ENCODE measurements at regions not wholly inside any gene's neighbourhood (a gene's known extent, or its start where the extent isn't known, plus 50 kb on each side); places are given as distances from the start of the nearest gene placed in this dataset.

- Mint-ChIP-seq H3K9me3 (no peaks in the 10 kb centered on the region), H3K4me1 (no peaks in the 10 kb centered on the region), H3K27me3 (no peaks in the 10 kb centered on the region), H3K36me3 (no peaks in the 10 kb centered on the region), H3K4me3 (no peak overlapping the region), H3K27ac (no peak overlapping the region)
These were observed 450.0 kb downstream of the PMP22 start for GRCh38 chr17:14815079-14815478.

GRCh38 chr17:14813649-14814370 is 451.3 kb downstream of the PMP22 start:
- Mint-ChIP-seq H3K27me3 (no peaks in the 10 kb centered on the region), H3K9me3 (no peaks in the 10 kb centered on the region), H3K4me1 (no peaks in the 10 kb centered on the region), H3K36me3 (no peaks in the 10 kb centered on the region), H3K4me3 (no peak overlapping the region), H3K27ac (no peak overlapping the region)

- H3K36me3 Mint-ChIP-seq, result no peaks in the 10 kb centered on the region
- H3K27ac Mint-ChIP-seq, result no peak overlapping the region
- H3K4me3 Mint-ChIP-seq, result no peak overlapping the region
- peaks cover 5% of the 10 kb centered on the region for H3K27me3 Mint-ChIP-seq
- no peaks in the 10 kb centered on the region for H3K4me1 Mint-ChIP-seq
- H3K9me3 Mint-ChIP-seq, result no peaks in the 10 kb centered on the region
These were observed 456.7 kb downstream of the PMP22 start for GRCh38 chr17:14808425-14808824.

- H3K27me3 Mint-ChIP-seq, result peaks cover 5% of the 10 kb centered on the region
These were observed 459.8 kb downstream of the PMP22 start for GRCh38 chr17:14805348-14805747.

GRCh38 chr17:14803826-14804225 is 461.3 kb downstream of the PMP22 start:
- Mint-ChIP-seq H3K27ac (no peak overlapping the region), H3K36me3 (no peaks in the 10 kb centered on the region), H3K4me3 (no peak overlapping the region), H3K9me3 (no peaks in the 10 kb centered on the region), H3K4me1 (no peaks in the 10 kb centered on the region), H3K27me3 (peaks cover 7% of the 10 kb centered on the region)

More at GRCh38 chr17:14805348-14805747, 459.8 kb downstream of the PMP22 start:
- Mint-ChIP-seq H3K27ac (no peak overlapping the region), H3K4me1 (no peaks in the 10 kb centered on the region), H3K9me3 (no peaks in the 10 kb centered on the region), H3K36me3 (no peaks in the 10 kb centered on the region), H3K4me3 (no peak overlapping the region)

- peaks cover 12% of the 10 kb centered on the region for H3K27me3 Mint-ChIP-seq
- H3K9me3 Mint-ChIP-seq, result no peaks in the 10 kb centered on the region
- no peaks in the 10 kb centered on the region for H3K4me1 Mint-ChIP-seq
- no peaks in the 10 kb centered on the region for H3K36me3 Mint-ChIP-seq
- no peak overlapping the region for H3K27ac Mint-ChIP-seq
- H3K4me3 Mint-ChIP-seq, result no peak overlapping the region
These were observed 467.3 kb downstream of the PMP22 start for GRCh38 chr17:14797801-14798200.

- H3K27ac Mint-ChIP-seq, result no peak overlapping the region
- H3K4me3 Mint-ChIP-seq, result no peak overlapping the region
- H3K36me3 Mint-ChIP-seq, result no peaks in the 10 kb centered on the region
- no peaks in the 10 kb centered on the region for H3K9me3 Mint-ChIP-seq
- H3K27me3 Mint-ChIP-seq, result peaks cover 14% of the 10 kb centered on the region
- no peaks in the 10 kb centered on the region for H3K4me1 Mint-ChIP-seq
These were observed 468.1 kb downstream of the PMP22 start for GRCh38 chr17:14797021-14797420.

GRCh38 chr17:14794961-14795360 is 470.2 kb downstream of the PMP22 start:
- Mint-ChIP-seq H3K27ac (no peak overlapping the region), H3K9me3 (no peaks in the 10 kb centered on the region), H3K27me3 (peaks cover 15% of the 10 kb centered on the region), H3K4me3 (no peak overlapping the region), H3K4me1 (no peaks in the 10 kb centered on the region), H3K36me3 (no peaks in the 10 kb centered on the region)

- no peak overlapping the region for H3K27ac Mint-ChIP-seq
- no peaks in the 10 kb centered on the region for H3K9me3 Mint-ChIP-seq
- H3K36me3 Mint-ChIP-seq, result no peaks in the 10 kb centered on the region
- peaks cover 16% of the 10 kb centered on the region for H3K27me3 Mint-ChIP-seq
- H3K4me3 Mint-ChIP-seq, result no peak overlapping the region
- no peaks in the 10 kb centered on the region for H3K4me1 Mint-ChIP-seq
These were observed 471.9 kb downstream of the PMP22 start for GRCh38 chr17:14793237-14793636.

GRCh38 chr17:14792746-14793145 is 472.4 kb downstream of the PMP22 start:
- H3K36me3 Mint-ChIP-seq, result no peaks in the 10 kb centered on the region

GRCh38 chr17:14791221-14791620 is 473.9 kb downstream of the PMP22 start:
- H3K27me3 Mint-ChIP-seq, result peaks cover 9% of the 10 kb centered on the region
- no peak overlapping the region for H3K4me3 Mint-ChIP-seq
- H3K4me1 Mint-ChIP-seq, result no peaks in the 10 kb centered on the region
- no peaks in the 10 kb centered on the region for H3K9me3 Mint-ChIP-seq
- no peak overlapping the region for H3K27ac Mint-ChIP-seq
- H3K36me3 Mint-ChIP-seq, result no peaks in the 10 kb centered on the region

More at GRCh38 chr17:14792746-14793145, 472.4 kb downstream of the PMP22 start:
- no peak overlapping the region for H3K27ac Mint-ChIP-seq
- peaks cover 16% of the 10 kb centered on the region for H3K27me3 Mint-ChIP-seq
- no peaks in the 10 kb centered on the region for H3K4me1 Mint-ChIP-seq
- H3K9me3 Mint-ChIP-seq, result no peaks in the 10 kb centered on the region
- no peak overlapping the region for H3K4me3 Mint-ChIP-seq

GRCh38 chr17:14790521-14790920 is 474.6 kb downstream of the PMP22 start:
- Mint-ChIP-seq H3K27ac (no peak overlapping the region), H3K4me1 (no peaks in the 10 kb centered on the region), H3K27me3 (peaks cover 9% of the 10 kb centered on the region), H3K36me3 (no peaks in the 10 kb centered on the region), H3K9me3 (no peaks in the 10 kb centered on the region), H3K4me3 (no peak overlapping the region)

- H3K9me3 Mint-ChIP-seq, result no peaks in the 10 kb centered on the region
- H3K36me3 Mint-ChIP-seq, result no peaks in the 10 kb centered on the region
- no peaks in the 10 kb centered on the region for H3K4me1 Mint-ChIP-seq
- peaks cover 3% of the 10 kb centered on the region for H3K27me3 Mint-ChIP-seq
- H3K27ac Mint-ChIP-seq, result no peak overlapping the region
- H3K4me3 Mint-ChIP-seq, result no peak overlapping the region
These were observed 480.0 kb downstream of the PMP22 start for GRCh38 chr17:14784997-14785696.

GRCh38 chr17:14781123-14781522 is 480.2 kb downstream of the HS3ST3B1 start:
- no peak overlapping the region for H3K4me3 Mint-ChIP-seq

GRCh38 chr17:14780097-14780651 is 479.3 kb downstream of the HS3ST3B1 start:
- no peaks in the 10 kb centered on the region for H3K9me3 Mint-ChIP-seq
- H3K4me1 Mint-ChIP-seq, result no peaks in the 10 kb centered on the region
- H3K4me3 Mint-ChIP-seq, result no peak overlapping the region
- no peak overlapping the region for H3K27ac Mint-ChIP-seq
- H3K36me3 Mint-ChIP-seq, result no peaks in the 10 kb centered on the region
- peaks cover 6% of the 10 kb centered on the region for H3K27me3 Mint-ChIP-seq

More at GRCh38 chr17:14781123-14781522, 480.2 kb downstream of the HS3ST3B1 start:
- Mint-ChIP-seq H3K9me3 (no peaks in the 10 kb centered on the region), H3K27ac (no peak overlapping the region), H3K27me3 (peaks cover 2% of the 10 kb centered on the region), H3K36me3 (no peaks in the 10 kb centered on the region), H3K4me1 (no peaks in the 10 kb centered on the region)

GRCh38 chr17:14779241-14779640 is 478.4 kb downstream of the HS3ST3B1 start:
- H3K4me1 Mint-ChIP-seq, result no peaks in the 10 kb centered on the region
- H3K27ac Mint-ChIP-seq, result no peak overlapping the region
- no peak overlapping the region for H3K4me3 Mint-ChIP-seq
- H3K36me3 Mint-ChIP-seq, result no peaks in the 10 kb centered on the region
- no peaks in the 10 kb centered on the region for H3K9me3 Mint-ChIP-seq
- H3K27me3 Mint-ChIP-seq, result peaks cover 8% of the 10 kb centered on the region

All from activated naive CD4-positive, alpha-beta T cell treated with anti-CD3 and anti-CD28 coated beads, Interleukin-2, amount 50 U/mL, for 24 hours (primary cell).